ENCODE measurements at regions not wholly inside any gene's neighbourhood (a gene's known extent, or its start where the extent isn't known, plus 50 kb on each side); places are given as distances from the start of the nearest gene placed in this dataset.

- H3K9ac ChIP-seq (ENCODE audit: low read length), result no peak overlapping the region
- no peak overlapping the region for H3K4me3 ChIP-seq (ENCODE audit: low read depth, low read length)
- H3K36me3 ChIP-seq (ENCODE audit: control insufficient read depth, insufficient read depth, low read length), result no peaks in the 10 kb centered on the region
- H3K27ac ChIP-seq (ENCODE audit: low read depth, low read length), result no peak overlapping the region
- no peaks in the 10 kb centered on the region for H3K27me3 ChIP-seq (ENCODE audit: control insufficient read depth, insufficient read depth, low read length)
- peaks cover 43% of the 10 kb centered on the region for H3K4me1 ChIP-seq (ENCODE audit: control insufficient read depth, insufficient read depth, low read length)
- no peaks in the 10 kb centered on the region for H3K9me3 ChIP-seq (ENCODE audit: control insufficient read depth, insufficient read depth, low read depth, low read length)
Measured at GRCh38 chr1:11338284-11338924, 65.4 kb downstream of the UBIAD1 start.

DNA sequence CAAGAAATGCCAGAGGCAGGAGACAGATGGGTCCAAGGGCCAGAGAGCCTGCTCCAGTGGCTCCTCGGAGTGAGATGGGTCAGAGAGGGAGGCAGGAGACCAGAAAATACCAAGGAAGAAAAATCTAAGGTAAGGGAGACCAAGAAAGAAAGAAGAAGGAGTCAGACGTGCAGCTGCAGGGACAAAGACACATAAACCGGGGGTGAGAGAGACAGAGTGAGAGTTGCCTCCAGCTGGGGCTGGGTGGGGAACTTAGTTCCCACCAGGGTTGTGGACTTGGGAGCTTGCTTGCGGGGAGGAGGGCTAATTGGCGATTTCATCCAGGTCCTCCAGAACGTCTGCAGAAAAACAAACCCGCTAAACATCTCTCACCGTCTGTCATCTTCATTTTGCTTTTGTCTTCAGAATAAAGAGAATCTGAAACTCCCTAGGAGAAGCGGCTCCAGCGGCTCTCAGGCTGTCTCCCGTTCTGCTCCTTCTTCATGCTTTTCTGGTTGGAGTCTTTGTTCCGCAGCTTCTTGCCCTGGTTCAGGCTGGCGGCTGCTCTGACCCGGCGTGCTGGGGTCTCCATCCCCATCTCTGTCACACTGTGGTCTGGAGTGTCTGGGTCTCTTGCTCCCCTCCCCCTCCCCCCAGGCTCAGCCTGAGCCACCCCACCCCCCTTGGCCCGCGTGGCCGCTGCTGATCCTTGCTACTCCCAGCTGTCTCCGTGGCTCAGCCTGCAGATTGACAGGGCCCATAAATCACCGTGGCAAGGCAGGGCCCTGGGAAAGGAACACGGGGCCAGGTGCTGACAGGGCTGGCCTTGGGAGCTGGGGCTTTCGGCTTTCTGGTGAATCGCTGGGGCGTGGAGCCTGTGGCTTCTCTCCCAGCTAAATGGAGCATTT is 66.6 kb downstream of the UBIAD1 start:
- H3K4me1 ChIP-seq (ENCODE audit: control insufficient read depth, insufficient read depth, low read length), result peaks cover 42% of the 10 kb centered on the region
- no peaks in the 10 kb centered on the region for H3K27me3 ChIP-seq (ENCODE audit: control insufficient read depth, insufficient read depth, low read length)
- H3K4me3 ChIP-seq (ENCODE audit: low read depth, low read length), result no peak overlapping the region
- H3K9ac ChIP-seq (ENCODE audit: low read length), result no peak overlapping the region
- H3K27ac ChIP-seq (ENCODE audit: low read depth, low read length), result no peak overlapping the region
- H3K36me3 ChIP-seq (ENCODE audit: control insufficient read depth, insufficient read depth, low read length), result no peaks in the 10 kb centered on the region
- no peaks in the 10 kb centered on the region for H3K9me3 ChIP-seq (ENCODE audit: control insufficient read depth, insufficient read depth, low read depth, low read length)

- no peak overlapping the region for H3K9ac ChIP-seq (ENCODE audit: low read length)
- no peak overlapping the region for H3K4me3 ChIP-seq (ENCODE audit: low read depth, low read length)
- peaks cover 36% of the 10 kb centered on the region for H3K4me1 ChIP-seq (ENCODE audit: control insufficient read depth, insufficient read depth, low read length)
- H3K27ac ChIP-seq (ENCODE audit: low read depth, low read length), result no peak overlapping the region
- no peaks in the 10 kb centered on the region for H3K9me3 ChIP-seq (ENCODE audit: control insufficient read depth, insufficient read depth, low read depth, low read length)
- no peaks in the 10 kb centered on the region for H3K27me3 ChIP-seq (ENCODE audit: control insufficient read depth, insufficient read depth, low read length)
- H3K36me3 ChIP-seq (ENCODE audit: control insufficient read depth, insufficient read depth, low read length), result no peaks in the 10 kb centered on the region
Measured at GRCh38 chr1:11340233-11340632, 67.2 kb downstream of the UBIAD1 start.

GRCh38 chr1:11341901-11342552 is 69.0 kb downstream of the UBIAD1 start:
- Histone ChIP-seq H3K4me1 (ENCODE audit: control insufficient read depth, insufficient read depth, low read length) (peaks cover 37% of the 10 kb centered on the region), H3K27ac (ENCODE audit: low read depth, low read length) (no peak overlapping the region), H3K9ac (ENCODE audit: low read length) (no peak overlapping the region), H3K9me3 (ENCODE audit: control insufficient read depth, insufficient read depth, low read depth, low read length) (no peaks in the 10 kb centered on the region), H3K36me3 (ENCODE audit: control insufficient read depth, insufficient read depth, low read length) (no peaks in the 10 kb centered on the region), H3K4me3 (ENCODE audit: low read depth, low read length) (no peak overlapping the region), H3K27me3 (ENCODE audit: control insufficient read depth, insufficient read depth, low read length) (no peaks in the 10 kb centered on the region)

GRCh38 chr1:11342621-11343032 is 69.6 kb downstream of the UBIAD1 start:
- no peaks in the 10 kb centered on the region for H3K36me3 ChIP-seq (ENCODE audit: control insufficient read depth, insufficient read depth, low read length)
- peaks cover 33% of the 10 kb centered on the region for H3K4me1 ChIP-seq (ENCODE audit: control insufficient read depth, insufficient read depth, low read length)
- H3K27me3 ChIP-seq (ENCODE audit: control insufficient read depth, insufficient read depth, low read length), result no peaks in the 10 kb centered on the region
- no peak overlapping the region for H3K9ac ChIP-seq (ENCODE audit: low read length)
- no peaks in the 10 kb centered on the region for H3K9me3 ChIP-seq (ENCODE audit: control insufficient read depth, insufficient read depth, low read depth, low read length)
- no peak overlapping the region for H3K4me3 ChIP-seq (ENCODE audit: low read depth, low read length)
- no peak overlapping the region for H3K27ac ChIP-seq (ENCODE audit: low read depth, low read length)

DNA sequence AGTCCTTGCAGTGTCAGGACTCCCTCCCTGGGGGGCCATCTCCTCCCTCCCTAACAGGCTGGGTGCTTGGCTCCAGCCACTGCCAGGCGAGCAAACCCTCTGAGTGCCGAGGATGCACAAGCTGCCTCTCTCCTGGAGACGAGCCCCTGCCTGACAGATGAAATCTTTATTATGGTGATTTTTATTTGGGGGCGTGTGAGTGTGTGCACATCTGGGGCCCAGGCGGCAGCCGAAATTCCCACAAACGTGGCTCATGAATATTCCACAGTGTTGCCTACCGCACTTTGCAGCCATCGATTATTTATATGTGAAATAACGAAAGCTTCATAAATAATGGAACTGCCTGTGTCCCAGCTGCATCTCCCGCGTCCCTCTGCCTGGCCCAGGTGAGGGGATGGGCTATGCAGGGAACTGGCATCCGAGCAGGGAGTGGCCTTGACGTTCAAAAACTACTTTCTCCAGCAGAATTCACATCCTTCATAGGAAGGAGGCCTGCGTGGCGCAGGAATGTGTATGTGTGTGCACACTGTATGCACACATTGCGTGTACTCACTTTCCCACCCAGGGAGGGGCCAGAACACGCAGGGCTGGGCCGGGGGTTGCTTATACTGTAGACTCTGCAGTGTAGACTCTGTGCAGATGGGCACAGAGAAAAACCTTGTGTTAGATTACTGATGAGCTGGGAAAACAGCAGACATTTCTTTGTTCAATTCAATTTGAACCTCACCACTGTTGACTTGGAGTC is 73.1 kb downstream of the UBIAD1 start:
- Histone ChIP-seq H3K27ac (ENCODE audit: low read depth, low read length) (no peak overlapping the region), H3K36me3 (ENCODE audit: control insufficient read depth, insufficient read depth, low read length) (no peaks in the 10 kb centered on the region), H3K4me3 (ENCODE audit: low read depth, low read length) (no peak overlapping the region), H3K27me3 (ENCODE audit: control insufficient read depth, insufficient read depth, low read length) (no peaks in the 10 kb centered on the region), H3K9ac (ENCODE audit: low read length) (no peak overlapping the region), H3K4me1 (ENCODE audit: control insufficient read depth, insufficient read depth, low read length) (peaks cover 13% of the 10 kb centered on the region; the same call in 1 of the 2 replicates), H3K9me3 (ENCODE audit: control insufficient read depth, insufficient read depth, low read depth, low read length) (no peaks in the 10 kb centered on the region)

DNA sequence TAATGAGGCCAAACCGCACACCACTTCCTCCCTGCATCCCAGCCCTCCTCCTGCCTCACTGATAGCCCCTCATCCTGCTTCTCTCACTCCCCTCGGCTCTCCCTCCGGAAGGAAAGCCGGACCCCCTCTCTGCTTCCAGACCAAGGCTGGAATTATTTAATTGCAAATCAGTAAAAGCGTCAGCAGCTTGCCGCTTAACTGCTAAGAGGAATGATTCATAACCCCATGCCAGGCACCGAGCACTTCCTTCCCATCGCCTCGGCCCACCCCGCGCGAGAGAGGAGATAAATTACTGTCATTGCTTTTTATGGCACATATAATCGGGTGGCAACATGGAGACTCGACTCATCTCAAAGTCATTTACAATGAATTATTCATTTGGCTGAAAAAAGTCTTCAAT is 77.3 kb downstream of the UBIAD1 start:
- no peaks in the 10 kb centered on the region for H3K27me3 ChIP-seq (ENCODE audit: control insufficient read depth, insufficient read depth, low read length)
- H3K4me3 ChIP-seq (ENCODE audit: low read depth, low read length), result no peak overlapping the region
- H3K27ac ChIP-seq (ENCODE audit: low read depth, low read length), result no peak overlapping the region
- no peak overlapping the region for H3K9ac ChIP-seq (ENCODE audit: low read length)
- no peaks in the 10 kb centered on the region for H3K9me3 ChIP-seq (ENCODE audit: control insufficient read depth, insufficient read depth, low read depth, low read length)
- H3K36me3 ChIP-seq (ENCODE audit: control insufficient read depth, insufficient read depth, low read length), result no peaks in the 10 kb centered on the region
- H3K4me1 ChIP-seq (ENCODE audit: control insufficient read depth, insufficient read depth, low read length), result peaks cover 17% of the 10 kb centered on the region

DNA sequence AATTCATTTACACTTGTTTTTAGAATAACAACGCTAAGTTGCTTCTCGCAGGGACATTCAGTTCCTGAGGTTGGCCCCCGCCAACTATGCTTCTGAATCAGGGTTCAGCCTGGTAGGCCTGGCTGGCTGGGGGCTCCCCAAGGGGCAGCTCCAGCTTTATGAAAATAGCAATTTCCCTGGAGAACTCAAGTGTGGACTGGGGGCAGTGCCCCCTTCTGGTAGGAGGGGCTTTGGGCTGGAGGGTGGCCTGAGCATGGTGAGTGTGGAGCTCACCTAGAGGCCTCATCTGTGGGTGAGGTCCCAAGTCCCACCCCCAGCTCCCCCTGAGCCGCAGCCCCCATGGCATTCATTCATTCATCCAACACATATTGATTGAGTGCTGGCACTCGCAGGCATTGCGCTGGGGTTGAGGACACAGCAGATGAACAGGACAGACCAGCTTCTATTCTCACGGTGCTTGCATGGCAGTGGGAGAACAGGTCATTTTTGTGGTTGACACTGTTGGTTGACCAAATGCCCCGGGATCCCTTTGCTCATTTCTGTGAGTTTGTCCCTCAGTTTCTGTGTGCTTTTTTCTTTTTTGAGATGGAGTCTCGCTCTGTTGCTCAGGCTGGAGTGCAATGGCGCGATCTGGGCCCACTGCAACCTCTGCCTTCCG is 79.2 kb downstream of the UBIAD1 start:
- H3K36me3 ChIP-seq (ENCODE audit: control insufficient read depth, insufficient read depth, low read length), result no peaks in the 10 kb centered on the region
- H3K27me3 ChIP-seq (ENCODE audit: control insufficient read depth, insufficient read depth, low read length), result no peaks in the 10 kb centered on the region

GRCh38 chr1:11352816-11353799 is 80.1 kb downstream of the UBIAD1 start:
- H3K27me3 ChIP-seq (ENCODE audit: control insufficient read depth, insufficient read depth, low read length), result no peaks in the 10 kb centered on the region
- H3K27ac ChIP-seq (ENCODE audit: low read depth, low read length), result no peak overlapping the region
- H3K4me1 ChIP-seq (ENCODE audit: control insufficient read depth, insufficient read depth, low read length), result peaks cover 32% of the 10 kb centered on the region
- no peaks in the 10 kb centered on the region for H3K36me3 ChIP-seq (ENCODE audit: control insufficient read depth, insufficient read depth, low read length)
- H3K9me3 ChIP-seq (ENCODE audit: control insufficient read depth, insufficient read depth, low read depth, low read length), result no peaks in the 10 kb centered on the region
- H3K9ac ChIP-seq (ENCODE audit: low read length), result no peak overlapping the region
- H3K4me3 ChIP-seq (ENCODE audit: low read depth, low read length), result no peak overlapping the region

More for the DNA sequence above, 79.2 kb downstream of the UBIAD1 start:
- Histone ChIP-seq H3K4me1 (ENCODE audit: control insufficient read depth, insufficient read depth, low read length) (peaks cover 23% of the 10 kb centered on the region), H3K9ac (ENCODE audit: low read length) (no peak overlapping the region), H3K9me3 (ENCODE audit: control insufficient read depth, insufficient read depth, low read depth, low read length) (no peaks in the 10 kb centered on the region), H3K27ac (ENCODE audit: low read depth, low read length) (no peak overlapping the region), H3K4me3 (ENCODE audit: low read depth, low read length) (no peak overlapping the region)

All from HUES6 (cell line).